RKO (cell line): ENCODE measurements at regions not wholly inside any gene's neighbourhood (a gene's known extent, or its start where the extent isn't known, plus 50 kb on each side); places are given as distances from the start of the nearest gene placed in this dataset.

ENCODE experiments used
- DNase-seq: peaks from one replicate; pipeline ENCODE4 v3.0.0-alpha.2; 2016; ENCODE audit warnings: low spot score

GRCh38 chr5:126365446-126366198 lies 57.6 kb upstream of the GRAMD2B start:
- no peak for DNase-seq

GRCh38 chr5:126366199-126366560 lies 57.0 kb upstream of the GRAMD2B start:
- DNase-seq, result no peak

- no peak for DNase-seq
Measured at GRCh38 chr5:126368239-126368812, 54.9 kb upstream of the GRAMD2B start.

GRCh38 chr5:126369083-126369482 lies 54.1 kb upstream of the GRAMD2B start:
- no peak for DNase-seq

GRCh38 chr5:126369995-126370731 lies 53.0 kb upstream of the GRAMD2B start:
- peak; percentile 6 for DNase-seq

GRCh38 chr5:126370796-126371718 lies 52.2 kb upstream of the GRAMD2B start:
- DNase-seq, result peak; percentile 41

GRCh38 chr5:126373375-126374108 lies 49.7 kb upstream of the GRAMD2B start:
- DNase-seq, result no peak
